Transverse colon (tissue), 4 donors: ENCODE measurements at regions not wholly inside any gene's neighbourhood (a gene's known extent, or its start where the extent isn't known, plus 50 kb on each side); places are given as distances from the start of the nearest gene placed in this dataset.

Source experiments
- DNase-seq: peaks from one replicate; pipeline ENCODE4 v3.0.0-alpha.2; 2019
- H3K27ac ChIP-seq, 4 donors: fragments of 200-600 bp; sonication (generic); 2 replicates each; pipeline ENCODE4 v1.5.1; 2016 to 2018; ENCODE audit warnings: inconsistent platforms in 4 of 4
- H3K27me3 ChIP-seq: fragments of 200-600 bp; sonication (generic); 2 replicates; pipeline ENCODE4 v1.5.1; 2017; ENCODE audit warnings: inconsistent platforms
- H3K36me3 ChIP-seq, 4 donors: fragments of 200-600 bp; sonication (generic); 2 replicates each; pipeline ENCODE4 v1.5.1; 2017 to 2019; ENCODE audit warnings: inconsistent platforms in 4 of 4
- H3K4me1 ChIP-seq, 4 donors: fragments of 200-600 bp; sonication (generic); 2 replicates each; pipeline ENCODE4 v1.5.1; 2017 to 2020; ENCODE audit warnings: inconsistent platforms in 4 of 4
- H3K4me3 ChIP-seq, 4 donors: fragments of 200-600 bp; sonication (generic); 1 replicate in 1 of 4; 2 replicates in 3 of 4; pipeline versions ENCODE4 v1.5.1 to v1.6.1; 2017 to 2019; ENCODE audit warnings: inconsistent platforms in 4 of 4
- H3K9me3 ChIP-seq, 2 donors: fragments of 200-600 bp; sonication (generic); 2 replicates each; pipeline ENCODE4 v1.5.1; 2017 to 2019; ENCODE audit warnings: inconsistent platforms in 2 of 2
- EP300 ChIP-seq: sonication (generic); formaldehyde crosslinking; IDR thresholded peaks from one replicate; pipeline ENCODE4 v1.6.1; 2017; ENCODE audit warnings: antibody characterized with exemption, low read depth
- POLR2A ChIP-seq: fragments of 450-650 bp; IDR thresholded peaks from one replicate; pipeline ENCODE4 v1.6.1; 2016; ENCODE audit warnings: antibody characterized with exemption, mild to moderate bottlenecking, moderate library complexity
- POLR2AphosphoS5 ChIP-seq, 3 donors: sonication (generic); formaldehyde crosslinking; IDR thresholded peaks; one replicate each; pipeline ENCODE4 v1.6.1; 2016; ENCODE audit warnings: antibody characterized with exemption in 3 of 3
- WGBS, 2 donors: methylation state at CpG; one replicate each; pipeline ENCODE4 v1.1.5; 2018; ENCODE audit warnings: low coverage in 1 of 2; 5-methylcytosine and 5-hydroxymethylcytosine counted together
- in situ Hi-C, 4 donors: fragments of 200-750 bp; cut with MboI; loops; one replicate each; pipeline versions ENCODE4 v1.15.0 to v1.15.1; 2017; ENCODE audit warnings: low sequenced_read_pairs in 3 of 4, low pct_ligation_motif_present in 1 of 4, low pct_unique_long_range_greater_than_20kb in 1 of 4
- intact Hi-C: fragments of 100-400 bp; cut with DNase I; formaldehyde crosslinking; loops from one replicate; pipeline ENCODE4 v1.15.1; 2023; ENCODE audit warnings: low total_unique reads
- TF ChIP-seq, protein P1 (sequence below), 5 experiments: fragments of 200-600 bp in 3 of 5; fragments of 450-650 bp in 2 of 5; sonication (generic) in 3 of 5; IDR thresholded peaks; 1 replicate in 2 of 5; 2 replicates in 3 of 5; pipeline ENCODE4 v1.5.1; 2016 to 2017; ENCODE audit warnings: antibody characterized with exemption in 5 of 5, inconsistent platforms in 3 of 5, mild to moderate bottlenecking in 2 of 5, moderate library complexity in 1 of 5

DNA sequence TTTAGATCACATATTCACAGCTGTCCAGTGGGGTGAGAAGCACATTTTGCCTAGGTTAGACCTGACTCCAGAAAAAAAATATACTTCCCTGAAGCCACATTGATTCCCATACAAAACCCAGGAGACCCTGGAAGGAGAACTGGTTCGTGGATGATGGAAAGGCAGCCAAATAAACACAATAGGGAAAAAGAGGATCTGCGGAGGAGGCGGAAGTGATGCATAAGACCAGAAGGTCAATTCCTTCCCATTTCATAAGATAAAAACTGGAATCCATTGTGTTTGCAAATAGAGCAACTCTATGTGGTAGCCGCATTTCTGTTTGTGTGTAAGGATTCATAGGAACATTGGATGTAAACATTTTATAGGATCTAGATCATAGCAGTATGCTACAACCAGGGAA is 781.9 kb upstream of the GRM7 start:
- Histone ChIP-seq H3K9me3 (no peaks in the 10 kb centered on the region), H3K4me1 (no peaks in the 10 kb centered on the region), H3K27me3 (no peaks in the 10 kb centered on the region), H3K27ac (no peak overlapping the region), H3K4me3 (no peak overlapping the region), H3K36me3 (no peaks in the 10 kb centered on the region)
- TF ChIP-seq POLR2A, result no peak
- 60 to 77% methylated on average over 1 to 4 of the region's 4 CpGs for WGBS, 2 donors
- intact Hi-C loops (no loop called here), in situ Hi-C loops (no loop called here)
- DNase-seq, result no peak

GRCh38 chr3:6079561-6080179 is 781.2 kb upstream of the GRM7 start:
- Histone ChIP-seq H3K4me3 (no peak overlapping the region), H3K27me3 (no peaks in the 10 kb centered on the region), H3K36me3 (no peaks in the 10 kb centered on the region), H3K9me3 (no peaks in the 10 kb centered on the region), H3K4me1 (no peaks in the 10 kb centered on the region), H3K27ac (no peak overlapping the region)
- WGBS, 2 donors, result 56 to 61% methylated on average over 5 to 6 of the region's 6 CpGs
- intact Hi-C loops (no loop called here), in situ Hi-C loops (no loop called here)
- TF ChIP-seq POLR2A, result no peak
- no peak for TF ChIP-seq POLR2AphosphoS5 (IDR thresholded peaks at IDR 0.05)
- TF ChIP-seq EP300, result no peak
- TF ChIP-seq, protein P1, sequence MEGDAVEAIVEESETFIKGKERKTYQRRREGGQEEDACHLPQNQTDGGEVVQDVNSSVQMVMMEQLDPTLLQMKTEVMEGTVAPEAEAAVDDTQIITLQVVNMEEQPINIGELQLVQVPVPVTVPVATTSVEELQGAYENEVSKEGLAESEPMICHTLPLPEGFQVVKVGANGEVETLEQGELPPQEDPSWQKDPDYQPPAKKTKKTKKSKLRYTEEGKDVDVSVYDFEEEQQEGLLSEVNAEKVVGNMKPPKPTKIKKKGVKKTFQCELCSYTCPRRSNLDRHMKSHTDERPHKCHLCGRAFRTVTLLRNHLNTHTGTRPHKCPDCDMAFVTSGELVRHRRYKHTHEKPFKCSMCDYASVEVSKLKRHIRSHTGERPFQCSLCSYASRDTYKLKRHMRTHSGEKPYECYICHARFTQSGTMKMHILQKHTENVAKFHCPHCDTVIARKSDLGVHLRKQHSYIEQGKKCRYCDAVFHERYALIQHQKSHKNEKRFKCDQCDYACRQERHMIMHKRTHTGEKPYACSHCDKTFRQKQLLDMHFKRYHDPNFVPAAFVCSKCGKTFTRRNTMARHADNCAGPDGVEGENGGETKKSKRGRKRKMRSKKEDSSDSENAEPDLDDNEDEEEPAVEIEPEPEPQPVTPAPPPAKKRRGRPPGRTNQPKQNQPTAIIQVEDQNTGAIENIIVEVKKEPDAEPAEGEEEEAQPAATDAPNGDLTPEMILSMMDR (IDR thresholded peaks at IDR 0.05), result no peak
- DNase-seq, result no peak

DNA sequence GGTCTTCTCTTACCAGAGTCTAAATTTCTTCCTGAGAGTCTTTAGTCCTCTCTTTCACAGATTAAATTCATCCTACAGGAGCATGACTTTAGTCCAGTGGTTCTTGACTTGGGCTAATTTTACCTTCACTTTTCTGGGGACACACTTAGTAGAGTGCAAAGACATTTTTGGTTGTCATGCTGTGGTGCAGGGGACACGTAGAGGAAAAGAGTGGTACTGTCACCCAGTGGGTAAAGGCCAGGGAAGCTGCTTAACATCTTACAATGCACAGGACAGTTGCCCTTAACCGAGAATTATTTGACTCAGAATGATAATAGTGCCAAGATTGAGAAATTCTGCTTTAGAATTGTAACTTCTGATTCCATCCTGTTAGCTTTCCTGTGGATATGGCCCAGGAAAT is 772.5 kb upstream of the GRM7 start:
- in situ Hi-C loops, result no loop called here
- no peak for TF ChIP-seq POLR2AphosphoS5 (IDR thresholded peaks at IDR 0.05)
- no peak for TF ChIP-seq POLR2A
- no peak for TF ChIP-seq EP300
- TF ChIP-seq, protein P1 (IDR thresholded peaks at IDR 0.05), result no peak
- no peak overlapping the region for H3K27ac ChIP-seq
- DNase-seq, result no peak
- 57 to 59% methylated on average over 1 to 2 of the region's 2 CpGs for whole genome bisulfite sequencing, 2 donors
- intact Hi-C loops, result no loop called here
- no peaks in the 10 kb centered on the region for H3K9me3 ChIP-seq
- no peaks in the 10 kb centered on the region for H3K4me1 ChIP-seq
- H3K27me3 ChIP-seq, result no peaks in the 10 kb centered on the region
- H3K4me3 ChIP-seq, result no peak overlapping the region
- no peaks in the 10 kb centered on the region for H3K36me3 ChIP-seq

- Histone ChIP-seq H3K36me3 (no peaks in the 10 kb centered on the region), H3K4me3 (no peak overlapping the region), H3K4me1 (no peaks in the 10 kb centered on the region), H3K27me3 (no peaks in the 10 kb centered on the region), H3K27ac (no peak overlapping the region), H3K9me3 (no peaks in the 10 kb centered on the region)
- intact Hi-C loops, result no loop called here
- in situ Hi-C loops, result no loop called here
- no peak for TF ChIP-seq EP300
- TF ChIP-seq POLR2AphosphoS5 (IDR thresholded peaks at IDR 0.05), result no peak
- TF ChIP-seq, protein P1 (IDR thresholded peaks at IDR 0.05), result no peak
- TF ChIP-seq POLR2A, result no peak
- WGBS, 2 donors, result 61 to 76% methylated on average over 3 to 5 of the region's 5 CpGs
- DNase-seq, result no peak
Observed at GRCh38 chr3:6089780-6090179, 771.1 kb upstream of the GRM7 start.

DNA sequence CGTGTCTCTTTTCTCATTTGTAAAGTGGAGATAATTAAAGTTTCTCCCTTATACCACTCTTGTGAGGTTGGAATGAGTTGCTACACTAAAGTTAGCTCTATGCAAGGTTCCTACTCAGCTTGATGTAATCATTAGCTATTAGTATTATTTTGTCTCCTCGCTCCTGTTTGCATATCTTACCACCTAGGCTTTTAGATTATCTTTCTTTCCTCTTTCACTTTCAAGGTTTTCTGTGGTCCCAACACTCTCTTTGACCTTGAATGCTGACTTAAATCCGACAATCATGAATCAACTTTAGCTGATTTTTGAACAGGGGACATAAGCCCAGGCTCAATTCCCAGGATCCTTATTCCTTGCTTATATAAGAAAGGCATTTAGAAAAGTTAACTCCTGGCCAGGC is 769.7 kb upstream of the GRM7 start:
- Histone ChIP-seq H3K4me1 (no peaks in the 10 kb centered on the region), H3K36me3 (no peaks in the 10 kb centered on the region), H3K9me3 (no peaks in the 10 kb centered on the region), H3K27me3 (no peaks in the 10 kb centered on the region), H3K4me3 (no peak overlapping the region), H3K27ac (no peak overlapping the region)
- 82 to 87% methylated on average over 2 to 3 of the region's 3 CpGs for WGBS, 2 donors
- intact Hi-C loops (no loop called here), in situ Hi-C loops (no loop called here)
- TF ChIP-seq POLR2AphosphoS5 (IDR thresholded peaks at IDR 0.05) (no peak), POLR2A (no peak), EP300 (no peak)
- TF ChIP-seq, protein P1 (IDR thresholded peaks at IDR 0.05), result no peak
- DNase-seq, result no peak
